ENCODE measurements at regions not wholly inside any gene's neighbourhood (a gene's known extent, or its start where the extent isn't known, plus 50 kb on each side); places are given as distances from the start of the nearest gene placed in this dataset.

DNA sequence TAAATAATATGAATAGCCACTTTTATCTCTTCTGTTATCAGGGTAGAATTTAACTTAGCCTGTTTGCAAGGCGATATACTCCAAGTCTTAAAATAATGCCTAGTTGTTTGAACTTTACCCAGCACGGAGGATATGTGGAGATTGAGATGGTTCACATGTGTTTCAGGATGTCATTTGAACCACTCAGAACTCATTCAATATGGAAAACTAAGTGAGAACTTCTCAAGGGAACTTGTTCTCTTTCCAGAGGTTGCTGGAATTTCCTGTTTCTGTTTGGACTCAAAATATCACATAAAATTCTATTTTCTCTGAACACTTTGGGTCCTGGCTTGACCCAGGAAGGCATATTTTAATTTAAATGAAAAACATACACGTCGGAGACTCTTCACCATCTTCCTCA is 139.1 kb upstream of the MYO10 start:
- TF ChIP-seq POLR2A (IDR thresholded peaks at IDR 0.05) (no peak), POLR2AphosphoS5 (IDR thresholded peaks at IDR 0.05) (no peak)

Measured in prostate gland (tissue), 1 donor.